ENCODE measurements at regions not wholly inside any gene's neighbourhood (a gene's known extent, or its start where the extent isn't known, plus 50 kb on each side); places are given as distances from the start of the nearest gene placed in this dataset.

GRCh38 chr18:41326311-41326710 lies 628.7 kb upstream of the PIK3C3 start:
- no peak for TF ChIP-seq CTCF (IDR thresholded peaks at IDR 0.05)
- TF ChIP-seq POLR2A (IDR thresholded peaks at IDR 0.05): no peak
